GM12872 (cell line): ENCODE measurements at regions not wholly inside any gene's neighbourhood (a gene's known extent, or its start where the extent isn't known, plus 50 kb on each side); places are given as distances from the start of the nearest gene placed in this dataset.

Experiments used
- CTCF ChIP-seq: IDR thresholded peaks from 3 replicates; pipeline ENCODE4 v1.5.1; 2011; ENCODE audit warnings: low read depth, mild to moderate bottlenecking, low read length, moderate library complexity; ENCODE audit not compliant: insufficient read depth

DNA sequence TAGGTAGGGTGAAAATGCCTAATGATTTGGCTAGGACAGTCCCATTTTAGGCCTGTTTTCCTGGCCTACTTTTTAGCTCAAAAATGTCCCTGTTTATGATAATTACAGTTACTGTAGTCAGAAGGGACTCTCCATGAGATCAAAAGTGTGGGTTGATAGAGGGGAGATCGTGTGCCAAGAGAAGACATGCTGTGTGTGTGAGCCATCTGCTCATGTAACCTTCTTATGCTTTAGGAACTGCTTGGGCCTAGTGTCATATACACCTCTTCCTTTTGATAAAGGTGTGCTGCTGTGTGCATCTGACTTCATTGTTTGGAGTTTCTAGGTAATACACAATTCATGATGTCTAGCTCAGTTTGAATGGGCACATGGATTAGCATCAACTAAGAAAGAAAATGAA is 786.5 kb downstream of the PDCD6IP start:
- no peak for TF ChIP-seq CTCF

DNA sequence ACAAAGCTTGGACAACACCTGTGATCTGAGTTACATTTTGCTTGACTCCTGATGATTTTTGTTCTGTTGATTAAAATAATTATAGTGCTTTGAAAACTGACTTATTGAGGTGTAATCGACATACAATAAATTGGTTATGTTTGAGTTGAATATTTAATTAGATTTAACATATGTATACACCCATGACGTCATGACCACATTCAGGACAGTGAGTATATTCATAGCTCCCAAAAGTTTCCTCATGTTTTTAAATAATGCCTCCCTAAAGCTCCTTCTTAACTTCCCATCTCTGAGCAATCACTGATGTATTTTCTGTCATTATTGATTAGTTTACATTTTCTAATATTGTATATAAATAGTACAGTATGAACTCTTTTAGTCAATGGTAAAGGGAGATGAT is 801.2 kb downstream of the PDCD6IP start:
- TF ChIP-seq CTCF = no peak

- no peak for TF ChIP-seq CTCF
These were observed 821.6 kb downstream of the PDCD6IP start for GRCh38 chr3:34619990-34620389.

DNA sequence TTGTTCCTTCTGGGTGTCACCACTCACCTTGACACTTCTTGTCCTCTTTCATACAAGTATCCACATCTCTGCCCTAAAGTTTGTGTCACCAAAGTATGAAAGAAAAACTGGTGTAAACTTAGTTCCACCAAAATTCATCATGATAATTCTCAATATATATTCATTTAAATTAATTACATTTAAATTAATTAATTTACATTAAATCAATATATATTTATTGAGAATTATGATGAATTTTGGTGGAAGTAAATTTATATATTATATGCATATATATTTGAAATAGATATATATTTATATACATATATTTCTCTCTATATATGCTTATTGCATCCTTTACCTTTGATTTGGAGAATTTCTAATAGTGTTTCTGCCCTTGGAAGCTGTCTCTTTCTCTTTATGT is 828.3 kb downstream of the PDCD6IP start:
- TF ChIP-seq CTCF = no peak

DNA sequence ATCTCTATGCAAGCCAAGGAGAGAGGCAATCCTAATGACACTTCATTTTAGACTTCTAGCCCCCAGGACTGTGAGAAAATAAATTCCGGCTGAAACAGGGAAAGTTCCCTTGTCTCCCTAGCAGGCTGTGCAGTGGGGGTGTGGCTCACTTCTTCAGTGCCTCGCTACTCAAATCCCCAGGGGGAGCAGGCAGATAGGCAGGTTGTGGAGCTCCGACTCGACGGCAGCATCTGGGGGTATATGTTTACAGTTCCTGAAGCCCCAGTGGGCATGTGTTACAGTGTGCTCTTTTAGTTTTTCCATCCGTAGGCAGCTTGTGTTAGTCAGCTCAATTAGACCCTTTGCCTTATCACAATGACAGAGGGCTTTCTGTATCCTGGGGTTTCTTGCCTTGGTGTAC is 836.5 kb downstream of the PDCD6IP start:
- TF ChIP-seq CTCF = no peak

DNA sequence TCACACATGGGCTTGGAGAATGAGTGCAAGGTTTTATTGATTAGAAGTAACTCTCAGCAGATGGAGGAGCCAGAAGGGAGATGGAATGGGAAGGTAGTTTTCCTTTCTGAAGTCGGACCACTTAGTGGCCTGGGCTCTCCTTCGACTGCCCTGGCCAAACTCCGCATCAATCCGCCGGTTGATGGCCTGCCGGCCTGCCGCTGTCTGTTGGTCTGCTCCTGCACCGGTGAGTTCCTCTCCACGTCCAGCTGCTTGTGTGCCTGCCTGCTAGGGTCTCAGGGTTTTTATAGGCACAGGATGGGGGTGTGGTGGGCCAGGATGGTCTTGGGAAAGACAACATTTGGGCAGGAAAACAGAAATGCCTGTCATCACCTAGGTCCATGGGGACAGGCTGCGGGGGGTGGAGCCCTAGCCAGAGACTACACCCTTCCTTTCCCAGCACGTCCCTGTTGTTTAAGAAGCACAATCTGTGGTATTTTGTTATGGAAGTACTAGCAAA is 837.0 kb downstream of the PDCD6IP start:
- TF ChIP-seq CTCF = no peak

DNA sequence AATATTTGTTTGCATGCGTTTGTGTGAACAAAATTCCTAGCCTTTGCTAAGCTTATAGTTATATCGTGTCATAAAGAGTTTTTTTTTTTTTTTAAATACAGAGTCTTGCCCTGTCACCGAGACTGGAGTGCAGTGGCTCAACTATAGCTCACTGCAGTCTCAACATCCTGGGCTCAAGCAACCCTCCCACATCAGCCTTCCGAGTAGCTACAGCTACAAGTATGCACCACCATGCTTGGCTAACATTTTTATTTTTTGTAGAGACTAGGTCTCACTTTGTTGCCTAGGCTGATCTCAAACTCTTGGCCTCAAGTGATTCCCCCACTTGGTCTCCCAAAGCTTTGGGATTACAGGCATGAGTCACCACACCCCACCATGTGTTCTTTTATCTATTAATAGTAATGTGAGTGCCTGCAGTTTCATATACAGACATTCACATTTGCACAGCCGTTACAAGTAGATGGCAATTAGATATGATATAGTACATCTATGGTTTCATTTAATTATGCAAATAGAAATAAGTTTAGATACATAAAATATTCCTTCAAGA is 848.6 kb downstream of the PDCD6IP start:
- no peak for TF ChIP-seq CTCF
